Stomach (tissue), 4 donors: ENCODE measurements at regions not wholly inside any gene's neighbourhood (a gene's known extent, or its start where the extent isn't known, plus 50 kb on each side); places are given as distances from the start of the nearest gene placed in this dataset.

Experiments
- CTCF ChIP-seq, 7 experiments: fragments of 450-650 bp in 4 of 7; fragments of 200-600 bp in 3 of 7; sonication (generic) in 3 of 7; IDR thresholded peaks; one replicate each; pipeline ENCODE4 v1.5.1; 2016 to 2019; ENCODE audit warnings: antibody characterized with exemption in 7 of 7, control low read depth in 2 of 7, mild to moderate bottlenecking in 1 of 7
- EP300 ChIP-seq: sonication (generic); formaldehyde crosslinking; IDR thresholded peaks from one replicate; pipeline ENCODE4 v1.6.1; 2017; ENCODE audit warnings: antibody characterized with exemption
- POLR2A ChIP-seq, 4 donors: fragments of 450-650 bp; IDR thresholded peaks; one replicate each; pipeline ENCODE4 v1.6.1; 2016; ENCODE audit warnings: antibody characterized with exemption in 4 of 4, control low read depth in 2 of 4, mild to moderate bottlenecking in 1 of 4, moderate library complexity in 1 of 4

- TF ChIP-seq CTCF (IDR thresholded peaks at IDR 0.05) (no peak), POLR2A (IDR thresholded peaks at IDR 0.05) (no peak), EP300 (no peak)
Measured at GRCh38 chr14:96953875-96954185, 156.6 kb downstream of the VRK1 start.
